RWPE1 (cell line): ENCODE measurements at regions not wholly inside any gene's neighbourhood (a gene's known extent, or its start where the extent isn't known, plus 50 kb on each side); places are given as distances from the start of the nearest gene placed in this dataset.

Experiments
- CTCF ChIA-PET: fragments of 350-600 bp; sonication (Branson Sonifier 250); formaldehyde crosslinking; extraction: SDS; loops from one replicate; lab custom pipeline; 2021; lab: Yijun Ruan, JAX
- POLR2A ChIA-PET: fragments of 400-600 bp; formaldehyde crosslinking; extraction: SDS; loops from one replicate; lab custom pipeline; 2020; ENCODE audit warnings: antibody characterized with exemption; ENCODE audit not compliant: low non-redundant PET; lab: Yijun Ruan, JAX
- DNase-seq: peaks from one replicate; pipeline ENCODE4 v3.0.0; 2012; ENCODE audit warnings: low spot score
- H3K27ac ChIP-seq: fragments of 450-650 bp; 2 replicates; pipeline ENCODE4 v1.5.1; 2017
- CTCF ChIP-seq: fragments of 450-650 bp; conservative IDR thresholded peaks from 2 replicates; pipeline ENCODE4 v1.5.1; 2017; ENCODE audit warnings: low read depth, mild to moderate bottlenecking

- no peak for TF ChIP-seq CTCF
- DNase-seq: peak; percentile 56
- CTCF ChIA-PET: interaction anchor here (0.7 to 1.0 kb wide), 3 partner anchors 22 to 229 kb away, joined by 3 read pairs; no protein-coding TSS in a partner anchor
- H3K27ac ChIP-seq: no peak overlapping the region
- POLR2A ChIA-PET: no interaction called here
These were observed 227.5 kb upstream of the MYLIP start for GRCh38 chr6:15901141-15902115.

GRCh38 chr6:15898693-15899092 is 230.2 kb upstream of the MYLIP start:
- no peak overlapping the region for H3K27ac ChIP-seq
- no peak for TF ChIP-seq CTCF
- ChIA-PET CTCF (no interaction called here), POLR2A (no interaction called here)
- no peak for DNase-seq

GRCh38 chr6:15897063-15897876 is 231.6 kb upstream of the MYLIP start:
- H3K27ac ChIP-seq: no peak overlapping the region
- no peak for DNase-seq
- TF ChIP-seq CTCF: no peak
- ChIA-PET CTCF (no interaction called here), POLR2A (no interaction called here)

- ChIA-PET CTCF (interaction anchor here (0.6 to 1.1 kb wide), 3 partner anchors 80 to 234 kb away, joined by 3 read pairs; partner anchors contain the start of gene MYLIP), POLR2A (no interaction called here)
- H3K27ac ChIP-seq: no peak overlapping the region
- no peak for DNase-seq
- no peak for TF ChIP-seq CTCF
These were observed 232.3 kb upstream of the DTNBP1 start for GRCh38 chr6:15894973-15895725.

- no peak overlapping the region for H3K27ac ChIP-seq
- no peak for DNase-seq
- CTCF ChIA-PET: interaction anchor here (0.6 to 0.9 kb wide), 2 partner anchors 19 to 202 kb away, joined by 3 read pairs; no protein-coding TSS in a partner anchor
These were observed 230.9 kb upstream of the DTNBP1 start for GRCh38 chr6:15893556-15894253.

More at GRCh38 chr6:15893556-15894253, 230.9 kb upstream of the DTNBP1 start:
- POLR2A ChIA-PET: no interaction called here
- TF ChIP-seq CTCF: no peak
